NOMO-1 treated with DMSO at 0.1 percent for 48 hours (cell line): ENCODE measurements at regions not wholly inside any gene's neighbourhood (a gene's known extent, or its start where the extent isn't known, plus 50 kb on each side); places are given as distances from the start of the nearest gene placed in this dataset.

Experiments
- DNase-seq: peaks from one replicate; lab custom pipeline; 2025; ENCODE audit not compliant: unreplicated experiment; lab: John Stamatoyannopoulos, UW

DNA sequence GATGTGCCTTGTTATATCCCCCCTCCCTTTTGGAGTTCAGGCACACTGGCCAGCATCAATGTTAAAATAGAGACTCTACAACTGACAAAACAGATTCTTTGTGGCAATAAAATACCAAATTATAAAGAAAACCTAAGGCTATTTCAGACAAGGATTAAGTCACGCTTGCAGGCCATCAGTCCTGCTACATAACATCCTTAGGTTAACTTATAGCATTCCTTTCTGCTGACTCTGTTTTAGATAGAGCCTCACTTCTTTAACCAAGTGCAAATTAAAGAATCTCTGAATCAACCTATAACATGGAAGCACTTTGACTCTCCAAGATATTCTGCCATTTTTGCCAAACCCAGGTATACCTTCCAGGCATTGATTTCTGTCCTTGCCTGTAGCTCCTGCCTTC lies 784.6 kb downstream of the RNF144A start:
- DNase-seq, result no peak

DNA sequence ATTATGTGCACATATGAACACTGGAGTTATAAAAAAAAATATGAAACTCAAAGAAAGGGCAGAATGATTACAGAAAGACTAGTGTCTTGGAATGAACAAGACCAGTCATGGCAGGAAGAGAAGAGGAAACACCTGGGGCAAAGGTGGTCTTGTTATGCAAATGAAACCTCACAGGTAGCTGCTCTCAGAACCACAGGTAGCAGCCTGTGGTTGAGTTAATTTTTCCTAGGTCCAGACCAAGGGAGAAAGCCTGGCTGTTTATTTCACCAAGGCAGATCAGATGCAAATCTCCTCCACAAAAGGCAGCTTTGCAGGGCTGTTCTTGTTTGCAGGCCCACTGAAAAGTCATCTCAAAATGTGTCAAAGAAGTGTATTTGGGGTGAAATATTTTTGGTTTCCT lies 785.8 kb downstream of the RNF144A start:
- no peak for DNase-seq

DNA sequence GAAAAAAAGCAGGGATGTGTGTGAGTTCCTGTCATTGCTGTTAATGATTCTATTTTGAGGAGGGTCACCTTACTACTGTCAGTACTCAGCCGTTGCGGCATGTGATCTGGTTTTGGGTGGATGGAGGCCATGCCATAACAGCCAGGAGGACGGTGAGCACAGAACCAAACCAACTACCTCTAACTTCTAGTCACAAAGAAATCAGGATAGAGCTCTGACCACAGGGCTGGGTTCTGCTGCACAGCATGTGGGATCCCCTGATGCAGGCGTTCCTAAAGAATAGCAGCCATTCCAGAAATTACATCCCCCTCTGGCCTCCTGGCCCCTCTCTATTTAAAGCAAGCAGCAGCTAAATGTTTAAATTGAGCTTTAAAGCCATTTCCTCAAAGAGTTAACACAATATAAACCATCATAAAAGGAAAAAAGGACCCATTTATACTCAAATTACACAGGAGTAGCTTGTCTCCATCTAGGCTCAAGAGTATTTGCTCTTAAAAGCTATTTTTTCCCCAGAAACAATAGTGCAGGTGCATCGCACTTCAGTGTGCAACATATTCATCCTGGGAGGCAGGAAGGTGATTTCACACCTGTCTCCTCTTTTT lies 786.4 kb downstream of the RNF144A start:
- DNase-seq, result no peak

DNA sequence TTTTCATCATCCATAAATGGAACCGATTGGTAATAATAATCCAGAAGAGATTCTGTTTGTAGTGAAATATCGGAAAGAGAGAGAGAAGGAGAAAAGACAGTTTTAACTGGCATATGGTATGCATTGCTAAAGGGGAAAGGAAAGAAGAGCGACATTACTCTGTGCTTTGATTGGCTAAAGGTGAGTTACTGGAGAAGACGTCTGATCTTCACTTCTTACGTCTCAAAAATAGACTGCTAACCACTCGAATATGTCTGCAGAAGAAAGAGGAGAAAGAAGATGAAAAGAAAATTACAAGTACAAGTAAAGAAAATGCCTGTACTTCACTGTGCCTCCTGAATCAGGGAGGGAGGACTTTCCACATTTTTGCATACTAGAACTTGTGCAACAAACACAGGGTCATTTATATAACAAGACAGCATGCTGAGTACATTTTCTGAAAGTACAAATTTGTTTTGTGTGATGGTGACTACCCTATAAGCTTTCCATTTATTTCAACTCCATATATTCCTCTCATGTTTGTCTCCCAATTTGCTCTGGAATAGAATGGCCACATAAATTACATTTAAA lies 787.2 kb downstream of the RNF144A start:
- DNase-seq, result no peak

DNA sequence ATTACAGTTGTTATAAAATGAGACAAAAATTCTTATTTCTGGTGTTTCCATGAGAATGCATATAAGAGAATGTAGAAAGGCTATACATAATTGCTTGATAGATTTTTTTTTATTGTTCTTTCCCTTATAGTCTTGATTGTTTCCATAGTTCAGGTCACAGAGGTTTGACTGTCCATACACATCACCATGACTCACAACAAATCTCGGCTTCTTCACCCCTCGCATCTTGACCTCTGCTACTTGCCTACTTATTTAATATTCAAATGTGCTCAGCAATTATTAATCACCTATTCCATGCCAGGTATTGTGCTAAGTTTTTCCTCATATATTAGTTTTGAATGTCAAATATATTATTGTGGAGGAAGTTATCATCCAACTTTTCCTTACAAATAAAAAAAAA lies 789.6 kb downstream of the RNF144A start:
- no peak for DNase-seq

DNA sequence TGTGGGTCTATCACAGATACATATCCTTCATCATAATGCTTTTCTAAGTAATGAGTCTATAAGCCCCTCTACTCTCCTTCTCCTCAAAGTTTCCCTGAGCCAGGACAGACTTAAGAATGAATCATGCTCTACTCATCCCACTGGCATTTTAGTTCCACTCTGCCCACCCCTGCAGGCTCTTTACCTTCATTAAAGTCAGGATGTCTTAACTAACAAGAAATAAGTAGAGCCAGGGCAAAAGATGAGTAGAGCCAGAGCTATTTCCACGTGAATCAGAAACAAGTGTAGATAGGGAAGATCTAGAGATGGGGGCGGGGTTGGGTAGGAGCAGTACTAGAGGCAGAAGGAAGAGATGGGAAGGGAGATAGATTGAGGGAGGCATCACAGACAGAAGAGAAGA lies 790.5 kb downstream of the RNF144A start:
- DNase-seq, result no peak

DNA sequence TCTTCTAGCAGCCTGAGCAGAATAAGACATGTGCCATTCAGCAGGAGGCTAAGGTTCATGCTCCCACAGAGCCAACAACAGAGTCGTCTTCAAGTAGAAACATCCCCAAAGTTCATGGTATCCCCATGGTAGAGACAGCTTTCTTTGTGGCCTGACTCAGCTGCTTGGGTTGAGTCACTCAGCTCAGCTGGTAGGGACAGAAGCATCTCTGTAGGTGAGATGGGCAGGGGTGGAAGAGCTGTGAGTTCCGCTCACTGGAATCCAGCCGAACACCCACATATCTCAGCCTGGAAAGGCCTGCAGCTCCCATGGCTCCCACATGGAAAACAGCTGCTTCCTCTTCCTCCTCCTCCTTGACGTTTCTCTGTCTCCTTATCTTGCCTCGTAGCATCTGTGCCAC lies 792.7 kb downstream of the RNF144A start:
- DNase-seq, result no peak

DNA sequence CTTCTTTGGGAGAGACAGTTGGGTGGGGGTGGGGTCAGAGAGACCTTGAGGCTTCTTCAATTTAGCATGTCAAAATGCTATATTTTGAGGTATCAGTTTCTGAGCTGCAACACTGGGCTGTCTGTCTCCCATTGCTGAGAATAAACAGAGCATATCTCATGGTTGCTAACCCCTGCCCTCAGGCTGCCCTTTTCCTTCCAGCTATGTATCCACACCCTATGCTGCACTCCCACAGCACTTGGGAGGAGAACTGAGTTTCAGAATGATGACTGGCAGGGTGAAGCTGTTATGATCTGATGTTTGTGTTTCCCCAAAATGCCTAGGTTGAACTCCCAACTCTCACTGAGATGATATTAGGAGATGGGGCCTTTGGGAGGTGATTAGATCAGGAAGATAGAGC lies 794.0 kb downstream of the RNF144A start:
- DNase-seq, result no peak

DNA sequence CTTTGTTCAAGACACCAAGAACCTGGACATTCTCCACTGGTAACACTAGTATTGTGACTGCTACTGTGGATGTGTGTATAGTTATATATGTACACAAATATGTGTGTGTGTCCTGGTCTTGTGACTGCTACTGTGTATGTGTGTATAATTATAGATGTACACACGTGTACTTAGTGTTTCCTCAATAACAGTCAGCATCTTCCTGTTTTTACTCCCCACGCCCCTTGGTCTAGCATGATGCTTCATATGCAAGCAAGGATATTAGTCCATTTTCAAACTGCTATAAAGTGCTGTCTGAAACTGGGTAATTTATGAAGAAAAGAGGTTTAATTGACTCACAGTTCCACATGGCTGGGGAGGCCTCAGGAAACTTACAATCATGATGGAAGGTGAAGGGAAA lies 802.7 kb downstream of the RNF144A start:
- DNase-seq, result peak; percentile 28

DNA sequence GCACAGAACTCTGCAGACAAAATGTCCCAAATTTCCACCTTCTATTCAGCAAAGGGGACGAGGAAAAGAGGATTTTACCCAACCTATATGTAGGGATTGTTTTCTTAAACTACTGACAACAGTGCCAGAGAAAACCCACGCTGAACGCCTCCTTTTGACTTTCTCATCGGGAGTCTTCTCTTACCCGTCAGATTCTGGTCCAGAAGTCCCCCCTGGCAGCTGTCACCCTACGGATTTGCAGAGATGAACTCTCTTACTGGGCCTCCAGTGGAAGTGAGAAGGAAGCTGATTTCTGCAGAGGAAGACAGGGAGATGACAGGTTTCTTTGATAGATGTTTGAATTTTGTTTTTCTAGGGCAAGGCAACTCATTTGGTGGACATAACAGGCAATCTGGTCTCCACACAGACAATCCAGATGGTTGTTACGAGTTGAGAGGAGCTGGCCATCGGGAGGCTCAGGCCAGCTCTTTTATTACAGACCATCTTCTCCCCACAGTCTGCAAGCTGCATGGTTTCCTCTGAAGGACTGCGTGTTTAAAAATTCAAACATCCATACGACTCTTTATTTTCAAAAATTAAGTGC lies 804.3 kb downstream of the RNF144A start:
- DNase-seq, result no peak

DNA sequence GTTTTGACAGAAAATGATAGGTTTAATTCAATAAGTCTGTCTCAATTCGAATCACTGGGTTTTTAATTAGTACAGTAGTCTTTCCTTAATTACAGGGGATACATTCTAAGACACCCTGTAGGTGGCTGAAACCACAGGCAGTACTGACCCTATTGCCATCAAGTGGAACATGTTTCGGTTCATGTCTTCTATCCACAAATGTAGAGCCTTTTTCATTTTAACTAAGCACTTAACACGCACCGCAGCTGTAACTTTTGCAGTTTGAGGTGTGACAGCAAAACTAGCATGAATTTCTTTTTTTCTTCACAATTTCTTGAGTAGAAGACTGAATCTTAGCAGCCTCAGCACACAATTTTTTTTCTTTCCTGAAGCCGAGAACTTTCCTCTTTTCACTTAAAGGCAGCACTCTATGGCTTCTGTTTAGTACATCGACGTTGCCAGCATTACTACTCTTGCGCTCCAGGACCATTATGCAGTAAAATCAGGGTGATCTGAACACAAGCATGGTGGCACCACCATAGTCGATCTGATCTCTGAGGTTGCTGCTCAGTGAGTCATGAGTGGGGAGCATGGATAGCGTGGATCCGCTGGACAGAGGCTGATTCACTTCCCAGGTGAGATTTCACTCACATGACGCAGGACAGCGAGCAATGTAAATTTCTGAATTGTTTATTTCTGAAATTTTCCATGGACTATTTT lies 805.1 kb downstream of the RNF144A start:
- DNase-seq, result no peak

DNA sequence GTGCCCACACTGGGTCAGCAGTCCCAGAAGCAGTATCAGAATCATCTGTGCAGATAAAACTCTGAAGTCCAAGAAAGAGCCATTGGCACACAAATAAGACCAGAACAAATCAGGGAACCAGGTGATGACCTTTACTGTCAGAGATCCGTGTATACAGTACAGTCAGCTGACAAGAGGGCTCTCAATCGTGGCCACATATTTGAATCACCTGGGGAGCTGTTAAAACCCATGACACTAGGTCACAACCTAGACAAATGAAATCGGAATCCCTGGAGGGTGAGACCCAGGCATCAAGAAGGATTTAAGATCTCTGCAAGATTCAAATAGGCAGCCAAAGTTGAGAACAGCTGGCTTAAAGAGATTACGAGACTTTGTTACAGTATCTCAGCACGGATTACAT lies 807.1 kb downstream of the RNF144A start:
- no peak for DNase-seq

DNA sequence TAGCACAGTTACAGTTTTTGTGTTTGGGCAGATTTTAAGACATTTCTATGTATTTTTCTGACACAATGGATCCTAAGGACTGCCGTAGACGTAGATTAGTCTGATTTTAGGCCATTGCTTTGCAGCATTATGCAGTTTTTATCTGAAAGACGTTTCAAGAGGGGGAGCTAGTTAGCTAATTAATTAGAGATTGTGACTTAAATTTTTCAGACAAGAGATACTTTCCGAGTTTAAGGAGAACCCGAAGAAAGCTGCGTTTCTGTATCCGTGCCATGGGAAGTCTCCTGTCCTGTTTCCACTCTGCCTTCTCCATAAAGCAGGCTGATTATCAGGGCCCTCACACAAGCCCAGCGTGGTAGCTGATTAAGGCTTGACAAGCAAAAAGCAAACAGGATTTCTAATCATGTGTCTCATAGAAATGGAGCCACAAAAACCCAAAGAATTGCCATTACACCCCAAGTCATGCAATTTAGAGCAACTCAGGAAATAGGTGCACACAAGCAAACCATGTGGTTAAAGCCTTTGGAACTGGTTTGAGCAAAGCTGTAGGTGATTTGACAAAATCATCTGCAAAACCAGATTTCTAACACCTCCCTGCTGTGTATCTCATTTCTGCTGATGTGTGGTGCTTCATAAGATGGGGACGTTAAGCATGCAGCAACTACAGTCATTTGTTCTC lies 808.1 kb downstream of the RNF144A start:
- DNase-seq, result no peak

DNA sequence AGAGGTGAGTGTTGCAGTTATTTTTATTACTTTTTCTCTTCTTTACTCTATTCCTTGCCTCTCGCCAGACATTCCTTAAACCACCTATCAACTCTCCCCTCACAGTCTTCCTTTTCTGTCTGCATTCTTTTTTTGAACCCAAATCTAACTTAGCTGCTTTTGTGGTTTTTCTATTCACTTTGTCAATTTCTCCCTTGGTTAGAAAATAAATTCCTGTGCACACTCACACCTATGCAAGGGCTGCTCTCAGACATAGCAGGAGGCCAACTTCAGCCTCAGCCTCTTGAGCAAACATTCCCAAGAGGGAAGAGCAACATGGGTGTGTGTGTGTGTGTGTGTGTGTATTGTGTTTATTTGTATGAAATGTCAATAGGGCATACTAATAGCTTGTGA lies 808.6 kb downstream of the RNF144A start:
- no peak for DNase-seq

DNA sequence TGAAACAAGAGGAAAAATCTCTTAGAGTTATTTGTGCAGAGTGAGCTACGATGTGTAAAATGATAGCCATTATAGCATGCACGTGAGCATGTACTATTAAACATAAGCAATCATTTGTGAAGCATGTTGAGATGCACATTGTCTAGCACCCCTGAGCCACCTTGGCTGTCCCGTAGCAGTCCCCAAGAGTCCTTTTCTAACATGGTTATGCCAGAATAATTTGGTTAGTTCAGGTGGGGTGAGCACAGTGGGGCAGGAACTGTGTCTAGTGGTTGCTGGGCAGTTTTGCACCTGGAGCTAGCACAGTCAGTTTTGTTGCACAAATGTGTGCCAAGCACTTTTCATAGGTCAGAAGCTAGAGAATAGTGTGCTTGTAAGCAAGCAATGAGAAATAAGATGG lies 809.8 kb downstream of the RNF144A start:
- no peak for DNase-seq

DNA sequence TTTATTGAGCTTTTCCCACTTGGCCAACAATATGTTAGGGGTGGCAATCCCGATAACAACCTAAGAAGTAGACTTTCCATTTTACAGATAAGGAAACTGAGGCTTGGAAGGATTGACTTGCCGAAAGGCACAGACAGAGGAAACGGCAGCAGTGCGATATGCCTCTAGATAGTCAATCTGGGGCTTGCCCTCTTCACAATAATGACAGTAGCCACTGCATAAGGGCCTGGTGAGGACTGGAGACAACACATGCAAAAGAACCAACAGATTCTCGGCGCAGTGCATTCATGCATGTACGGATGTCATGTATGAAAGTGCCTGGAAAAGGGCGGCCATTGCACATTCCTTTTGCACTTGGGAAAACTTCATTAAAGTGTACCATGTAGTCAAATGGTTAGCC lies 811.2 kb downstream of the RNF144A start:
- DNase-seq, result no peak

DNA sequence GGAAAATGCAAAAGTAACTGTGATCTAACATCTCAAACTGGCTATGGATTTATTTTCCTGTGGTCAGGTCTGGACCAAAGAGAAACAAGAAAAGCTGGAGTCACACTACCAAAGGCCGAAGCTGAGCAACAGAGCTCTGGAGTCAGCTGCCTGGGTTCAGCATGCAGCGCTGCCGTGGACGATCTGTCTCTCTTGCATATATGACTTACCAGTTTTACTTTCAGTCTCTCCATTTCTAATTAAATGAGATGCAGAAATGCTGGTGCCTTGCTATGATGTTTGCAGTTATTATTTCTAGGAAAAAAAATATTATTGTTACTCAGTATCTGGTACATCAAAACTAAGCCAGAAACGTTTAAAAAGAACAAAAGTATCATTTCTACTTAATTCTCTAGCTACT lies 813.2 kb downstream of the RNF144A start:
- DNase-seq, result no peak

DNA sequence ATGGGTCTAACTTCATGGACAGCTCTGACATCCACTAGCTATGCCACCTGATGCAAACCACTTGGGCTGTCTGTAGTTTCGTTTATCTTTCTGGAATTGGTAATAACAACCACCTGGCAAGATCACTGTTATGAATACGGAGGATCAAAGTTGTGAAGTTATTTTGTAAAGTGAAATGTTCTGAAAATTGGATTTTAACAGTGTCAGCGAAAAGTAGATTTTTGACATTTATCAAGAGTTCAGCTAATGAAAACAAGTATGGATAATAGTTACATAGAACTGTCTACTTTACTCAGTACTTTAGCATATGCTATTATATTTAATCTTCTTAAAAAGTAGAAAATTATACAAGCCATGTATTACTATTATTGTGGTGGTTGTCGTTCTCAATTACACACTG lies 813.8 kb downstream of the RNF144A start:
- DNase-seq, result no peak

DNA sequence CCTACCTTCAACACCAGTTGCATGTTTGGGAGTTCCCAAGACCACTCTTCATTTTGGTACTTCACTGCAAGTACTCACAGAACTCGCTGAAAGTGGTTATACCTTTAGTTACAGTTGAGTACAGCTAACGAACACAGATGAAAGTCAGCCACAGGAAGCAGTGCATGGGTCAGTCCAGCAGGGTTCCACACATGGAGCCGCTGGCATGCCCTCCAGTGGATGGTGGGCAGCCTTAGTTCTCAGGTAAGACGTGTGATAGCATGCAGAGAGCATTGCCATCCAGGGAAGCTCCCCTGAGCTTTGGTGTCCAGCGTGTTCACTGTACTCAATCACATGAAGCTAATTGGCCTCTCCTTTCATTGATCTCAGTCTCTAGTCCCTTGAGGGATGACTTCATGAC lies 815.3 kb downstream of the RNF144A start:
- no peak for DNase-seq

DNA sequence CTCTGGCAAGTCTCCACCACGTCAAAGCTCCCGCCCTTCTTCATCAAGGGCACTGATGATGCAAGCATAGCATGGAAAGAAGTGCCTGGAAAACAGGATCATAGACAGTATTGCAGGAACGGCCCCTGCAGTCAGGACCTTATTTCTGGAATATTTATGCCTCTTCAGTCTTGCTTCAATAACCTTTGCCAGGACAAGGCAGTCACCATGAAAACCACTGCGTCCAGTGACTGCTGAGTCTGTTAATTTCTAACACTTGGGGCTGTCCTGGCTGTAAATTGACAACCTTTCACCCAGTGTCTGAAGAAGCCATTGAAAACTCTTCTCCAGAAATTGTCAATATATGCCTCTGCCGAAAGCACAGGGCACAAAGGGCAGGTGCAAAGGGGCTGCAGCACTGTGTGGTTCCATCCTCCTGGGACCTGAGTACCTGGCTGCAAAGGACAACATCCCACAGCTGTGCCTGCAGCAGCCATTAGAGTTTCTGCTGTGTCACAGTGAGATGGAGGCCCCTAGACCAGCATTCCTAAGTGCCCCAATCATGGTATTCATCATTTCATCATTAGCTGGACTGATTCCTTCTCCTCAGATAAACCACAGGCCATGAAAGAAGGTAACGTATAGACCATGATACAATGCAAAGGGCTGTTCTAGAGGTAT lies 819.6 kb downstream of the RNF144A start:
- DNase-seq, result no peak

DNA sequence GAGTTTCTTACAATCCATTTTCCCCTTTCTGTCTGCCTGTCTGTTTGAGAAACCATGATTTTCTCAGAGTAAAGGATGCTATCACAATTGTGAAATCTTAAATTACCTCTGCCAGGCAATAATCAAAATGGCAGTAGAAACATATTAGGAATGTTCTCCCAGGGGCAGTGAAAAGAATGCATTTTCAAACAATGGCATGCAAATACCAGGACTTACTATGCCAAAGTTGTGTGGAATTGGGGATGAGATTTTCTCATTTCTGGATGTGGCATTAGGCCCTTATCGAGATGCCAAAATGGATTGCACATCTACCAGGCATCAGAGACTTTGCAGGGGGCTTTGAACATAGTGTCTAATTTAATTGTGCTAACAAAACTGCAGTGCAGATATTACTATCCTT lies 821.4 kb downstream of the RNF144A start:
- DNase-seq, result no peak
